HG02763 (cell line): ENCODE measurements at regions not wholly inside any gene's neighbourhood (a gene's known extent, or its start where the extent isn't known, plus 50 kb on each side); places are given as distances from the start of the nearest gene placed in this dataset.

Experiments
- ATAC-seq: cut with Tn5 transposase; IDR thresholded peaks from one replicate; pipeline ENCODE4 v1.9.1; 2021; ENCODE audit warnings: mild to moderate bottlenecking, moderate library complexity; ENCODE audit not compliant: unreplicated experiment

DNA sequence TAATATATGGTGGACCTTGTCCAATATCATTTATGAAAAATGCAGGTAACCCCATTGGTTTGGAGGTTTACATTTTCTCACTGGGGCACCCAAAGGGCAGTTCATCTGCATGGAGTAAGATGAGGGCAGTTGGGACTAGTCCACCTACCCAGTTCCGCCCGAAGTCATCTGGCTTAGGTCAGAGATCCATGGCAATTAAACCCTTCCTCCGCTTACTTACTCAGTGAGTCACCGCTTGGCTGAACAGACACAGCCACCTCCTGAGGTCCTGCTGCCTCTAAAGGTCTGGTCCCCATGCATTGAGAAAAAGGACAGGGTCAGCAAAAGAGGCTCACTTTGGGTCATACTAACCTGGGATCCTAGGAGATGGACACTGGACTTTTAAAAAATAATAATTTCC is 102.9 kb upstream of the PRL start:
- no peak for ATAC-seq

- ATAC-seq, result no peak
Measured at GRCh38 chr6:22401206-22401605, 104.4 kb upstream of the PRL start.

DNA sequence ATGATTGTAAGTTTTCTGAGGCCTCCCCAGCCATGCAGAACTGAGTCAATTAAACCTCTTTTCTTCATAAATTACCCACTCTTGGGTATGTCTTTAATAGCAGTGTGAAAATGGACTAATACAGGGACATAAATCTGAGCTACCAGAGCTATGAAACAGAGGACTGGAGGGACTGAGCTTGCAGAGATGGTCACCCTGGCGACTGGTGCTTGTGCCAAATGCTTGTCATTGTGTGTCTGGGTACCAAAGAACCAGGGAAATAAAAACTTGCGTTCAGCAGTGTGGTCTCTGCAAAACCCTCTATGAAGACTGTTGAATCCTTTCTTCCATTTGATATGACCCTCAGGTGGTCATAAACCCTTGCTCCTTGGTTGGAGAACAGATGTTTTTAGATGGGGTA is 105.1 kb upstream of the PRL start:
- ATAC-seq, result no peak

DNA sequence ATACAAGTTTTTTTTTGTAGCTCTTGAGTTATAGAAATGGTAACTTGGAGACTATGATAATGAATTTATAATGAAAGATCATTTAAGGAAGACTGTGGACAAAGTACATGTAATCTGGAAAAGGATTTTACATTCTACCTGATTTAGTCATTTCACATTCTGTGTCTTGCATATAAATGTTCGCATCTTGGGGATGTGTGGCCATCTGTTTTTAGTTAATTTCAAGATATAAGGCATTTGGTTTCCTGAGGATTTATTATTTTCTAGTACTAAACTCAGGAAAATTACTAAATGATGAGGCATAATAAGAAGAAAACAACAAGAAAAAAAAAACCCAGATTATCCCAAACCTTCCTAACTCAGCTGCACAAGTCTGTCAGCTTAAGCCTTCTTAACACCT is 112.7 kb upstream of the PRL start:
- ATAC-seq, result no peak

- ATAC-seq, result no peak
Measured at GRCh38 chr6:22411376-22412105, 114.7 kb upstream of the PRL start.

GRCh38 chr6:22412994-22413393 is 116.2 kb upstream of the PRL start:
- no peak for ATAC-seq

- no peak for ATAC-seq
Measured at GRCh38 chr6:22413681-22414311, 117.0 kb upstream of the PRL start.

GRCh38 chr6:22418714-22419113 is 121.9 kb upstream of the PRL start:
- no peak for ATAC-seq

- ATAC-seq, result no peak
Measured at GRCh38 chr6:22421198-22421597, 124.4 kb upstream of the PRL start.

GRCh38 chr6:22424196-22424595 is 127.4 kb upstream of the PRL start:
- ATAC-seq, result no peak

- no peak for ATAC-seq
Measured at GRCh38 chr6:22432060-22432459, 135.2 kb upstream of the PRL start.

DNA sequence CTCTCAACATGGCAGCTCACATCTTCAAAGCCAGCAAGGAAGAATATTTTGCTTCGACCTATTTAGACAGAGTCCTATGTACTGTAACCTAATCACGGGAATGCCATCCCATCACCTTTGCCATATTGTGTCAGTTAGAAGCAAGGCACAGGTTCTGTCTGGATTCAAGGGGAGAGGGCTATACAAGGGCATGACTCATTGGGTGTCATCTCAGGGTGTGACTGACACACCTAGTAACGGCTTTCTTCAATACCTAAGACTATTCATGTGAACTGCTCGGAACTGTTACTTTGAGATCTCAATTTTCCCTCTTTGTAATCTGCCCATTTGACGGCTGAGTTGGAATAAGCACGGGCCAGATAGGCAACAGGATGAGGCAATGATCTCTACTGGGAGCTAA is 135.6 kb upstream of the HDGFL1 start:
- ATAC-seq, result no peak

- ATAC-seq, result no peak
Measured at GRCh38 chr6:22435151-22435550, 134.2 kb upstream of the HDGFL1 start.

DNA sequence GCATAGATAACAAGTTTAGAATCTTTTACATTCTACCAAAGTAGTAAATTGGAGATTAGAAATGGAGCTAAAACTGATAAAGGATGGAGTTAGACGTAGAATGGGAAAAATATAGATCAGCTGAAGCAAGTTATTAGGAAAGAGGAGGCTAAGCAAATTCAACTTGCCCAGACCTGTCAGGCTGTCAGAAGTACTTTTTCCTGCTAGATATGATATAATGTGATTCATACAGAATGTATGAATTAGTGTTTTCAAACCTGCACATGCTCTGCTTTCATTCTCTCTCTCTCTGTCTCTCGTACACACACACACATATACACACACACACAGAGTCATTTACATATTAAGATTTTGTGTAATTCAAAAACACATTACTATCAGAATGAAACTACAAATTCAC is 133.2 kb upstream of the HDGFL1 start:
- no peak for ATAC-seq

GRCh38 chr6:22437665-22438064 is 131.7 kb upstream of the HDGFL1 start:
- ATAC-seq, result no peak

DNA sequence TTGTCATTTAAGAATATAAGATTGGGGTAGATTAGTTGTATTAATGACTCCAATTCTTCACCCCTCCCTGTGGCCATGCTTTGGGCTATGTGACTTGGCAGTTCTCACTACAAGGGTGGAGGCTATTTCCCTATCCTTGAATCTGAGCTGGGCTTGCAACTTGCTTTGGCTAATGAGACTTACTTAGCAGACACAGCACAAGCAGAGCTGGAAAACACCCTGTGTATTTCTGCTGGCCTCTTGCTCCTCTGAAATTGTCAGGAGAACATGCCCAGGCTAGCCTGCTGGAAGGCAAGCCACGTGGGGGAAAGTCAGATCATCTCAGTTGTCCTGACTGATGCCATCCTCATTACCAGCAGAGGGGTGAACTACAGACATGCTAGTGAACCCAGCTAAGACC is 126.5 kb upstream of the HDGFL1 start:
- no peak for ATAC-seq

GRCh38 chr6:22444330-22444729 is 125.0 kb upstream of the HDGFL1 start:
- ATAC-seq, result no peak

DNA sequence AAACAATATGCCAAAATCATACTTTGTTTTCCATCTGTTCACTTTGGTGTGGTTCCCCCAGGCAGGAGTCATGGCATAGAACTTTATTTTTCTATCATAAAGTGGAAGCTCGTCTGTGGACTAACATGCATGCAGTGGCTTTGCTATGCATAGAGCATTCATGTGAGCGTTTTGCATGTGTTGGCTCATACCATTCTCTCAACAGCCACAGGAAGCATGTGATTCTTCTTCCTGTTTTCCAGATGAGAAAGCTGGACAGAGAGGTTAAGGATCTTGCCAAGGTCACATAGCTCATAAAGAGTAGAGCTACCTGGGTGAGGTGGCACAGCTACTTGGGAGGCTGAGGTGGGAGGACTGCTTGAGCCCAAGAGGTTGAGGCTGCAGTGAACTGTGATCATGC is 123.4 kb upstream of the HDGFL1 start:
- ATAC-seq, result no peak

DNA sequence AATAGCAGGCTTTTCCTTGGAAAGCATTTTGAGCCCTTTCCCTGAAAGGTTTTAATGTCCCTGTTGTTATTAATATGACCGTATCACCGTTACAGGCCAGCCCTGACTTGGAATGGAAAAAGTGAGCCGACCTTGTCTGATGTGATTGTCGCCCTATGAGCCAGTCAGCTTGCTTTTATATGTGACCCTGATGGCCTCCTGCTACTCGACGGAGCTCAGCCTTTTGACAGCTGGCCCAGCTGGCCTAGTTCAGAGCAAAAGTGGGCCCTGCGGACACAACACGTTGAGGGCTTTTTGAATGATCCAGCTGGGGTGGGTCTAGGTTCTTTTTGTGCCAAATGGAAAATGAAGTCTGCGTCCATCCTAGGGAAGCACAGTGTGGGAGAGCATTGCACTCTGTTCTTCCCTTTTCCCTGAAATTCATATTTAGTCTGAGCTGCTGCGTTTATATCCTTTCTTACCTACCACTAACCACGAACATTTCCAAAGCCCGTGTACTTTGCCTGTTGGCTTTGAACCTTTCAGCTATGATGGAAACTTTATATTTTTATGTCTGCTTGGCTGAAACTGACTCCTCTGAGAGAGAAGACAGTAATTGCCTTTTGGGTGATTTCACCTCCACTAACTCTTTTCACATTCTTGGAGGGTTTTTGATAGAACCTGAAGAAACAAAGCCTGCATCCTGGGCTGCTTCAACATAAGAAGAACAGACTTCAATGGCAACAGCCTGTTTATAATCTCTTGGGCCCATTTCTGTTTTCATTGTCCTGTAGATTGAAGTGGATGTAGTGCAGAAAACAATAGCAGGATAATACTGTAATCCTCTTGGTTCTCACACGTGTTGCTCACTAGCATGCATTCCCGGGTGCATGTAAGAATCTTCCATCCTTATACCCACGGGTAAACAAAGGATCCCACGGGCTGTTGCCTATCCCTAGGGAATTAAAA is 121.8 kb upstream of the HDGFL1 start:
- ATAC-seq, result no peak

DNA sequence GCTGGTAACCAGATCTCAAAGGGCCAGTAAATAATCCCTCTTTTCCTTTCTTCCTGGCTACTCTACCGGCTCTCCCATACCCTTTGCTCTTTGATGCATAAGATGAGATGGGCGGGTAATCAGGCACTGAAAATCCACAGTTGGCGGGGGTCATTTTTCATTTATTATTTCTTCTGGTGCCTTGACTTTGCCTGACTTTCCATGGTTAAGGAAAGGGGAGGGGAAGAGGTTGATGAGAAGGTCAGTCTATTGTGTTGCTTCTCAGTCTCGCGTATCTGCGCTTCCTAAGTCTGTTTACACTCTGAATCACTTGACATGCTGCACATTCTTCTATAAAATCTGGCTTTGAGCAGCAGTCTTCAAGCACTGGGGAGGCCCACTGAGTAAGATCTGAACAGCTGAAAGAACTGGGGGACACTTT is 121.1 kb upstream of the HDGFL1 start:
- no peak for ATAC-seq

DNA sequence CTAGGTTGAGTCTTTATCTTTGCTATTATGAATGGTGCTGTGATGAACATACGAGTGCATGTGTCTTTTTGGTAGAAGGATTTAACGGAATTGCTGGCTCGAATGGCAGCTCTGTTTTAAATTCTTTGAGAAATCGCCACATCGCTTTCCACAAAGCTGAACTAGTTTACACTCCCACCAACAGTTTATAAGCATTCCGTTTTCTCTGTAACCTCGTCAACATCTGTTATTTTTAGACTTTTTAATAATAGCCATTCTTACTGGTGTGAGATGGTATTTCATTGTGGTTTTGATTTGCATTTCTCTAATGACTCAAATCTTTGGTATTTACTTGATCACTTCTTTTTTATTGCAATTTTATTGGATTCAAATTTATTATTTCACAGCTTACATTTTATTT is 117.4 kb upstream of the HDGFL1 start:
- ATAC-seq, result no peak

- ATAC-seq, result no peak
Measured at GRCh38 chr6:22455378-22455777, 114.0 kb upstream of the HDGFL1 start.
